ENCODE measurements at regions not wholly inside any gene's neighbourhood (a gene's known extent, or its start where the extent isn't known, plus 50 kb on each side); places are given as distances from the start of the nearest gene placed in this dataset.

DNA sequence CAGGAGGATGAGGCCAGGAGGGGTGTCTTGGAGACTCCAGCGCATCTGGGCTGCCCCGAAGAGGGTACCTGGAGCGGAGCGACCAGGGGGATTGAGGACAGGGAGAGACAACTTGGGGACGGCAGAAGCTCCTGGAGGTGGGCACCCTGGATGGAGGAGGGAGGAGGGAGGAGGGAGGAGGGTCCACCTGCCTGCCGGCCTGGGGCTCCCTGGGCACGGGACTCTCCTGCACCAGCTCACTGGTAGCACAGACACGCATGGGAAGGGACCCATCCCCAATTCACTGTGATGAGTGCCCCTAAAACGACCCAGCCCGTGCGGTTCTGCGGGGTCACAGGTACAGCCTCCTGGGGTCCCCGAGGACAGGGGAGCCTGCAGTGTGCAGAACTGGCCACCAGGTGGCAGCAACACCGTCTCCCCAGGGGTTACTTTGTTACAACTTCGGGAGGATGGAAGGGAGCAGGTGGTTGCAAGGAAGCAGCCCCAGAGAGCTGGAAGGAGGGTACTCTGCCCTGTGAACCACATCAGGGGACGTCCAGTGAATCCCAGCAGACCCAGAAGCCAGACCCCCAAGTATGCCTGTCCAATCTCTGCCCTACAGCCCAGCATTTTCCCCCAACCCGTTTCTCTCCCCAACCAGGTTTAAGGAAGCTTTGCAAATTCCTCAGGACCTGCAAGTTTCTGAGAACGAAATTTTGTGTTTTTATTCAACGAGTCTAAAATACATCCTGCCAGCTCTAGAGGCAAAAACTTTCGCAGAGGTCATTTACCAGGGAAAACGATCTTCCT is 482.4 kb downstream of the NPHP4 start:
- Histone ChIP-seq H4K20me1 (ENCODE audit: insufficient read depth, low read depth, low read length) (no peaks in the 10 kb centered on the region), H3K36me3 (ENCODE audit: insufficient read depth, low read length) (no peaks in the 10 kb centered on the region), H3K27me3 (ENCODE audit: low read length) (no peaks in the 10 kb centered on the region), H3K9ac (ENCODE audit: low read length) (no peak overlapping the region), H3K4me2 (ENCODE audit: low read depth, low read length, poor library complexity, severe bottlenecking) (no peak overlapping the region), H2AFZ (ENCODE audit: low read length) (no peak overlapping the region), H3K4me3 (ENCODE audit: low read length) (no peak overlapping the region), H3K27ac (ENCODE audit: low read length) (no peak overlapping the region), H3K9me2 (replicated peaks; ENCODE audit: insufficient read depth, low read length) (no peaks in the 10 kb centered on the region), H3K9me3 (ENCODE audit: low read length) (no peaks in the 10 kb centered on the region), H3K79me2 (ENCODE audit: low read length) (no peaks in the 10 kb centered on the region), H3K4me1 (ENCODE audit: low read length) (peaks cover 3% of the 10 kb centered on the region; the same call in 1 of the 2 replicates)
- DNase-seq, result peak; percentile 85

DNA sequence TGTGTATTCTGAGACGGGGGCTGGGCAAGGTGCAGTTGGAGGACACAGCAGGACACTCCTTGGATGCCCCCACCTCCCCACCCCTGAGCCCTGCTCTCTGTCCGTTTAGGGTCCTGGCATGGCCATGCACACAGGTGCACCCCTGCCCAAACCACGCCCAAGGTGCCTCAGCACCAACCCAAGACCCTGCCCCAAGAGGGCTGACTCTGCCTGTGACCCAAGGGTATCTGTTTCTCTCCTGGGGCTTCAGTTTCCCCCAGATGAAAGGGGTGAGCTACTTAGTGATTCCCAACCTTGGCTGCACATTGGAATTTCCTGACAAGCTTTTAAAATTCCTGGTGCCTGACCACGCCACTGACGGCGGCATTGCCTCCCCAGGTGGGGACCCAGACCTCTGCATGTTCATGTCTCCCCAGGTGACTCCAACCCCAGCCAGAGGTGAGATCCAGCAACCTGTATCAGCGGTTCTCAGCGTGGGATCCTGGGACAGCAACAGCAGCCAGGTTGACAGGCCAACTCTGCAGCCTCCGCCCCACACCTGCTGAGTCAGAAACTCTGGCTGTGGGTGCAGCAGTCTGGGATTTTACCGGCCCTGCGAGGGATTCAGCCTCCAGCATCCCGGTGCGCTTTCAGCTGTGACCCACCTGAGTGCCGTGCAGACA is 483.4 kb downstream of the NPHP4 start:
- no peak overlapping the region for H3K27ac ChIP-seq (ENCODE audit: low read length)
- no peaks in the 10 kb centered on the region for H3K4me1 ChIP-seq (ENCODE audit: low read length)
- no peak overlapping the region for H3K4me3 ChIP-seq (ENCODE audit: low read length)
- no peaks in the 10 kb centered on the region for H4K20me1 ChIP-seq (ENCODE audit: insufficient read depth, low read depth, low read length)
- H3K36me3 ChIP-seq (ENCODE audit: insufficient read depth, low read length), result no peaks in the 10 kb centered on the region
- H2AFZ ChIP-seq (ENCODE audit: low read length), result no peak overlapping the region
- no peaks in the 10 kb centered on the region for H3K27me3 ChIP-seq (ENCODE audit: low read length)
- no peak overlapping the region for H3K9ac ChIP-seq (ENCODE audit: low read length)
- no peaks in the 10 kb centered on the region for H3K9me3 ChIP-seq (ENCODE audit: low read length)
- no peaks in the 10 kb centered on the region for H3K9me2 ChIP-seq (replicated peaks; ENCODE audit: insufficient read depth, low read length)
- H3K4me2 ChIP-seq (ENCODE audit: low read depth, low read length, poor library complexity, severe bottlenecking), result no peak overlapping the region
- no peaks in the 10 kb centered on the region for H3K79me2 ChIP-seq (ENCODE audit: low read length)
- DNase-seq, result no peak

DNA sequence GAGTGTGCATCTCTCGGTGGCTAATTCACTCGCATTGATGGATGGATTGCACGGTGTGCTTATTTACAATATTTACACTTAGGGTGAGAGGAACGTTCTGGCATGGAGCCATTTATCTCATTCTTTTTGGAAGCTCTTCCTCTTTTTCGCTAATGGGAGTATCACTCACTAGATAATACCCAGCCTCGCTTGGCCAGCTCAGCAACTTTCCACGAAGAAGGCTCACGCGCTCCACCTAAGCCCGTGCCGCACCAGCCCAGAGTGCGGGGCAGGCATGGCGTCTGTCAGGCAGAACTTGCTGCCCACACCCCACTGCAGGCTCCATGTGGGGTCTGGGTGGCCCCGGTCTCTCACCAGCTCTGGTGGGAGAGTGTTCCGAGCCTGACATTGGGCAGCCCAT is 484.9 kb downstream of the NPHP4 start:
- DNase-seq, result no peak
- no peaks in the 10 kb centered on the region for H3K9me2 ChIP-seq (replicated peaks; ENCODE audit: insufficient read depth, low read length)
- H3K4me2 ChIP-seq (ENCODE audit: low read depth, low read length, poor library complexity, severe bottlenecking), result no peak overlapping the region
- H3K9ac ChIP-seq (ENCODE audit: low read length), result no peak overlapping the region
- H3K79me2 ChIP-seq (ENCODE audit: low read length), result no peaks in the 10 kb centered on the region
- H3K4me1 ChIP-seq (ENCODE audit: low read length), result no peaks in the 10 kb centered on the region
- no peak overlapping the region for H3K4me3 ChIP-seq (ENCODE audit: low read length)
- no peaks in the 10 kb centered on the region for H3K9me3 ChIP-seq (ENCODE audit: low read length)
- no peaks in the 10 kb centered on the region for H3K36me3 ChIP-seq (ENCODE audit: insufficient read depth, low read length)
- H2AFZ ChIP-seq (ENCODE audit: low read length), result no peak overlapping the region
- H4K20me1 ChIP-seq (ENCODE audit: insufficient read depth, low read depth, low read length), result no peaks in the 10 kb centered on the region
- H3K27me3 ChIP-seq (ENCODE audit: low read length), result no peaks in the 10 kb centered on the region
- H3K27ac ChIP-seq (ENCODE audit: low read length), result no peak overlapping the region

DNA sequence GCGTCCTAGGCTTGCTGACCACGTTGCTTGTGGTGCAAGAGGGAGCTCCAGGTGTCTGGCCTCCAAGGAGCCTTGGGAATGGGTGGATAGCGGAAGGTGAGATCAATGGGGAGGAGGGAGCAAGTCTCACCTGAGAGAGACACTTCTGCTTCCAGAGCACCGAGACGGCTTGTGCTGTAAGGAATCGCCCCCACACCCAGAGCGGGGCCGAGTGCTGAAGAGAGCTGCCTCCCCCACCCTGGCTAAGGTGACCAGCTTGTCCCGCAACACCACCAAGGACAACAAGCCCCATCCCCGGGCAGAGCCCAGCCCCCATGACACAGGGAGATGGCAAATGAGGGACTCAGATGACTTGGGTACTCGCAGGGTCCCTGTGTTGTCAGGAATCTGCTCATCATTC is 485.6 kb downstream of the NPHP4 start:
- no peak overlapping the region for H3K4me2 ChIP-seq (ENCODE audit: low read depth, low read length, poor library complexity, severe bottlenecking)
- H3K9me2 ChIP-seq (replicated peaks; ENCODE audit: insufficient read depth, low read length), result no peaks in the 10 kb centered on the region
- H3K9ac ChIP-seq (ENCODE audit: low read length), result no peak overlapping the region
- no peaks in the 10 kb centered on the region for H3K9me3 ChIP-seq (ENCODE audit: low read length)
- H3K4me1 ChIP-seq (ENCODE audit: low read length), result no peaks in the 10 kb centered on the region
- H3K36me3 ChIP-seq (ENCODE audit: insufficient read depth, low read length), result no peaks in the 10 kb centered on the region
- no peaks in the 10 kb centered on the region for H3K79me2 ChIP-seq (ENCODE audit: low read length)
- H4K20me1 ChIP-seq (ENCODE audit: insufficient read depth, low read depth, low read length), result no peaks in the 10 kb centered on the region
- H3K27ac ChIP-seq (ENCODE audit: low read length), result no peak overlapping the region
- H3K4me3 ChIP-seq (ENCODE audit: low read length), result no peak overlapping the region
- DNase-seq, result no peak
- no peaks in the 10 kb centered on the region for H3K27me3 ChIP-seq (ENCODE audit: low read length)
- H2AFZ ChIP-seq (ENCODE audit: low read length), result no peak overlapping the region

DNA sequence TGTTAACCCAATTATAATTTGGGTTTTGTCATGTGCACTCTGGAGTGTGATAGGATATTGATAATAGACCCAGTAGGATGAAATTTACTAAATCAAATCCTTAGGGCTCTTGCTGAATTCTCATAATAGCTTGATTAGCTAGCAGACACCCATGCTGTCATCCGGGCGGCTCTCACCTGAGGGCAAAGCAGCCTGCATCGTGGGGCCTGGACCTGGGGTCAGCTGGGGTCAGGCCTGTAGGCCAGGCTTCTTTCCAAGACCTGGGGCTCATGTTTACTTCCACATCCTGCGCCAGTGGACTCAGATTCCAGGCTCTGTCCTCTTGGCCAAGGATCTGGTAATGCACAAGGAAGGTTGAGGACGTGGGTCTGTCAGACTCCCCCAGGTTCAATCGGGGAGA is 486.3 kb downstream of the NPHP4 start:
- Histone ChIP-seq H2AFZ (ENCODE audit: low read length) (no peak overlapping the region), H3K4me2 (ENCODE audit: low read depth, low read length, poor library complexity, severe bottlenecking) (no peak overlapping the region), H3K4me3 (ENCODE audit: low read length) (no peak overlapping the region), H3K9me3 (ENCODE audit: low read length) (no peaks in the 10 kb centered on the region), H3K27me3 (ENCODE audit: low read length) (no peaks in the 10 kb centered on the region), H4K20me1 (ENCODE audit: insufficient read depth, low read depth, low read length) (no peaks in the 10 kb centered on the region), H3K79me2 (ENCODE audit: low read length) (no peaks in the 10 kb centered on the region), H3K36me3 (ENCODE audit: insufficient read depth, low read length) (no peaks in the 10 kb centered on the region), H3K4me1 (ENCODE audit: low read length) (no peaks in the 10 kb centered on the region), H3K9ac (ENCODE audit: low read length) (no peak overlapping the region), H3K9me2 (replicated peaks; ENCODE audit: insufficient read depth, low read length) (no peaks in the 10 kb centered on the region), H3K27ac (ENCODE audit: low read length) (no peak overlapping the region)
- no peak for DNase-seq

DNA sequence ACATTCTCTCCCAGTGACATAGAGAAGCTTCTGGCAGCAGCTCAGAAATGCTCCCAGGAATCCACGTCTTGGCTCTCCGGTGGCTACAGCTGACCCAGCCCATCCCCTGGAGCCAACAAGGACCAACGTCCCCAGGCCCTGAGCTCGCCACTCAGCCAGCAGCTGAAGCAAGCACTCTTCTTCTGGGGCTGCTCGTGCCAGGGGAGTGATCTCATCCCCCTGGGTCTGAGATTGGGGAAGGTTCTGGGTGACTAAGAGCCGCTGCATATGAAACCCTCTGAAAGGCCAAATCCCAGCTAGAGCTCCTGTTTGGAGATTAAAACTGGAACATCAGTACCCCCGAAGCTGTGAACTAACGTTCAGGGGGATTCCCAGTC is 487.9 kb downstream of the NPHP4 start:
- Histone ChIP-seq H3K9me2 (replicated peaks; ENCODE audit: insufficient read depth, low read length) (no peaks in the 10 kb centered on the region), H3K27ac (ENCODE audit: low read length) (no peak overlapping the region), H3K79me2 (ENCODE audit: low read length) (no peaks in the 10 kb centered on the region), H2AFZ (ENCODE audit: low read length) (no peak overlapping the region), H4K20me1 (ENCODE audit: insufficient read depth, low read depth, low read length) (no peaks in the 10 kb centered on the region), H3K36me3 (ENCODE audit: insufficient read depth, low read length) (no peaks in the 10 kb centered on the region), H3K4me2 (ENCODE audit: low read depth, low read length, poor library complexity, severe bottlenecking) (no peak overlapping the region), H3K9me3 (ENCODE audit: low read length) (no peaks in the 10 kb centered on the region), H3K4me1 (ENCODE audit: low read length) (no peaks in the 10 kb centered on the region), H3K4me3 (ENCODE audit: low read length) (no peak overlapping the region), H3K27me3 (ENCODE audit: low read length) (no peaks in the 10 kb centered on the region), H3K9ac (ENCODE audit: low read length) (no peak overlapping the region)
- DNase-seq, result no peak

DNA sequence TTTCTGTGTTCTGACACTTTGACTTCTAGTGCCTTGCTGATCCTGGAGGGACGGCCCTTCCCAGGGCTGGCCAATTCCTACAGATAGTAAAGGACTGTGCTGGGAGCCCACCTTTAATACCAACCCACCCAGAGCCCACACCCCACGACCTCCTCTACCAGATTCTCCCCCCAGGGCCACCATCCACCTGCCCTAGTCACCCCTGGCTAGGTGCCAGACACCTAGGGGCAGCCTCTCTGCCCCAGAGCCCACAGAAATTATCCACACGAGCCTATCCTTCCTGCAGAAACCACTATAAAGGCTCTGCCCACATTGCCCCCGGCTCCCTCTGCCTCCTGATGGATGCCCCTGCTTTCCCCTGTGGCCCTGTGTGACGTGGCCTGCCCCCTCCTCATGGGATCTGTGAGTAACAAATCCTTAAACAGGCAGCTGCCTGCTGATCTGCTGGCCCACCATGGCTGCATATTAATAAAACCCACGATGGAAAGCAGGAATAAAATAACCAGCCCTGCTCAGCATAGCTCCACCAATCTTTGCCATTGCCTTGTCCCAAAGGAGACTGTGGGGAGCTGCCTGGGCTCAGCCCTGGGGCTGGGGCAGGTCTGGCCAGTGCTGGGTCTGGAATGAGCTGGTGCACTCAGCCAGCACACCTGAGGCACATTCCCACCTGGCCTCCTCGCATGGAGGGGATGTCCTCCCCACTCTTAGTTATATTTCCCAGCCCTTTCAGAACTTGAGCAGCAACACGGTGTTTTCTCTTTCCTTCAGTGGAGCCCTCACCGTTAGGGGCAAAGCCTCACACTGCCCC is 488.5 kb downstream of the NPHP4 start:
- H3K27ac ChIP-seq (ENCODE audit: low read length), result no peak overlapping the region
- H3K9me2 ChIP-seq (replicated peaks; ENCODE audit: insufficient read depth, low read length), result no peaks in the 10 kb centered on the region
- no peak overlapping the region for H2AFZ ChIP-seq (ENCODE audit: low read length)
- no peak overlapping the region for H3K9ac ChIP-seq (ENCODE audit: low read length)
- H3K4me1 ChIP-seq (ENCODE audit: low read length), result no peaks in the 10 kb centered on the region
- no peaks in the 10 kb centered on the region for H3K27me3 ChIP-seq (ENCODE audit: low read length)
- no peaks in the 10 kb centered on the region for H4K20me1 ChIP-seq (ENCODE audit: insufficient read depth, low read depth, low read length)
- no peaks in the 10 kb centered on the region for H3K9me3 ChIP-seq (ENCODE audit: low read length)
- no peak for DNase-seq
- no peaks in the 10 kb centered on the region for H3K79me2 ChIP-seq (ENCODE audit: low read length)
- H3K4me3 ChIP-seq (ENCODE audit: low read length), result no peak overlapping the region
- H3K4me2 ChIP-seq (ENCODE audit: low read depth, low read length, poor library complexity, severe bottlenecking), result no peak overlapping the region
- no peaks in the 10 kb centered on the region for H3K36me3 ChIP-seq (ENCODE audit: insufficient read depth, low read length)

Measured in Karpas-422 (cell line).